Smooth muscle cell (in vitro differentiated cells): ENCODE measurements at regions not wholly inside any gene's neighbourhood (a gene's known extent, or its start where the extent isn't known, plus 50 kb on each side); places are given as distances from the start of the nearest gene placed in this dataset.

Source experiments
- DNase-seq: peaks from one replicate; lab custom pipeline; 2025; ENCODE audit not compliant: unreplicated experiment; lab: John Stamatoyannopoulos, UW
- H2AFZ ChIP-seq: fragments of 200-600 bp; sonication (generic); 2 replicates; pipeline ENCODE4 v1.6.0; 2016; ENCODE audit warnings: antibody characterized with exemption, low read depth, mild to moderate bottlenecking
- H3F3A ChIP-seq: fragments of 200-600 bp; sonication (generic); 2 replicates; pipeline ENCODE4 v1.6.0; 2017; ENCODE audit warnings: antibody characterized with exemption, low read depth
- H3K27ac ChIP-seq: fragments of 200-600 bp; sonication (generic); 2 replicates; pipeline ENCODE4 v1.5.1; 2016; ENCODE audit warnings: low read depth, mild to moderate bottlenecking
- H3K27me3 ChIP-seq: fragments of 200-600 bp; sonication (generic); 2 replicates; pipeline ENCODE4 v1.6.1; 2016; ENCODE audit warnings: low read depth, mild to moderate bottlenecking
- H3K36me3 ChIP-seq: fragments of 200-600 bp; sonication (generic); 2 replicates; pipeline ENCODE4 v1.5.1; 2016; ENCODE audit warnings: low read depth
- H3K4me1 ChIP-seq: fragments of 200-600 bp; sonication (generic); 2 replicates; pipeline ENCODE4 v1.5.1; 2016; ENCODE audit warnings: low read depth
- H3K4me2 ChIP-seq: fragments of 200-600 bp; sonication (generic); 2 replicates; pipeline ENCODE4 v1.6.0; 2016; ENCODE audit warnings: mild to moderate bottlenecking
- H3K4me3 ChIP-seq: fragments of 200-600 bp; sonication (generic); 2 replicates; pipeline ENCODE4 v1.5.1; 2016; ENCODE audit warnings: mild to moderate bottlenecking
- H3K79me2 ChIP-seq: fragments of 200-600 bp; sonication (generic); 2 replicates; pipeline ENCODE4 v1.6.0; 2016; ENCODE audit warnings: low read depth, mild to moderate bottlenecking
- H3K9ac ChIP-seq: fragments of 200-600 bp; sonication (generic); 2 replicates; pipeline ENCODE4 v1.6.0; 2016; ENCODE audit warnings: low read depth
- H3K9me3 ChIP-seq: fragments of 200-600 bp; sonication (generic); replicated peaks from 2 replicates; pipeline ENCODE4 v1.5.1; 2016; ENCODE audit warnings: low read depth
- H4K20me1 ChIP-seq: fragments of 200-600 bp; sonication (generic); 2 replicates; pipeline ENCODE4 v1.6.0; 2016; ENCODE audit warnings: low read depth
- CTCF ChIP-seq: fragments of 200-600 bp; sonication (generic); IDR thresholded peaks from 2 replicates; pipeline ENCODE4 v1.5.1; 2017; ENCODE audit warnings: borderline replicate concordance, mild to moderate bottlenecking, antibody characterized with exemption; ENCODE audit not compliant: insufficient read depth, poor library complexity, severe bottlenecking
- whole genome bisulfite sequencing: methylation state at CpG from one replicate; pipeline ENCODE4 v1.1.7; 2016; ENCODE audit warnings: low lambda C conversion rate; 5-methylcytosine and 5-hydroxymethylcytosine counted together

- no peak for TF ChIP-seq CTCF
- no peak overlapping the region for H3K9ac ChIP-seq
- no peak overlapping the region for H2AFZ ChIP-seq
- H3K4me2 ChIP-seq = no peak overlapping the region
- H3K4me3 ChIP-seq = no peak overlapping the region
- 42% methylated on average over 12 of the region's 12 CpGs for WGBS
- DNase-seq = no peak
- H3K79me2 ChIP-seq = no peaks in the 10 kb centered on the region
- peaks cover 7% of the 10 kb centered on the region for H3K27me3 ChIP-seq
- H3K4me1 ChIP-seq = peaks cover 15% of the 10 kb centered on the region
- no peaks in the 10 kb centered on the region for H3K9me3 ChIP-seq
- H3F3A ChIP-seq = no peaks in the 10 kb centered on the region
- H4K20me1 ChIP-seq = no peaks in the 10 kb centered on the region
- H3K36me3 ChIP-seq = no peaks in the 10 kb centered on the region
- H3K27ac ChIP-seq = no peak overlapping the region
Observed at GRCh38 chr1:37234941-37235418, 200.7 kb upstream of the GRIK3 start.

- H3F3A ChIP-seq = no peaks in the 10 kb centered on the region
- H3K4me1 ChIP-seq = peaks cover 15% of the 10 kb centered on the region
- H3K27ac ChIP-seq = no peak overlapping the region
- no peaks in the 10 kb centered on the region for H3K9me3 ChIP-seq
- H3K36me3 ChIP-seq = no peaks in the 10 kb centered on the region
- H2AFZ ChIP-seq = no peak overlapping the region
- no peak overlapping the region for H3K4me2 ChIP-seq
- H3K27me3 ChIP-seq = peaks cover 7% of the 10 kb centered on the region
- no peaks in the 10 kb centered on the region for H4K20me1 ChIP-seq
- no peaks in the 10 kb centered on the region for H3K79me2 ChIP-seq
- no peak overlapping the region for H3K4me3 ChIP-seq
- no peak for DNase-seq
- no peak for TF ChIP-seq CTCF
- no peak overlapping the region for H3K9ac ChIP-seq
- WGBS = 81% methylated on average over 2 of the region's 2 CpGs
Observed at GRCh38 chr1:37237948-37238347, 203.6 kb upstream of the GRIK3 start.

- H3K4me1 ChIP-seq = peaks cover 19% of the 10 kb centered on the region
- peaks cover 7% of the 10 kb centered on the region for H3K27me3 ChIP-seq
- H3K4me3 ChIP-seq = no peak overlapping the region
- DNase-seq = no peak
- no peaks in the 10 kb centered on the region for H3K79me2 ChIP-seq
- H4K20me1 ChIP-seq = no peaks in the 10 kb centered on the region
- no peak overlapping the region for H2AFZ ChIP-seq
- H3K36me3 ChIP-seq = no peaks in the 10 kb centered on the region
- H3K27ac ChIP-seq = no peak overlapping the region
- H3K9ac ChIP-seq = no peak overlapping the region
- no peaks in the 10 kb centered on the region for H3F3A ChIP-seq
- no peak for TF ChIP-seq CTCF
- 72% methylated on average over 11 of the region's 11 CpGs for WGBS
- no peaks in the 10 kb centered on the region for H3K9me3 ChIP-seq
- no peak overlapping the region for H3K4me2 ChIP-seq
Observed at GRCh38 chr1:37238364-37239224, 204.3 kb upstream of the GRIK3 start.
